GM19351 (cell line): ENCODE measurements at regions not wholly inside any gene's neighbourhood (a gene's known extent, or its start where the extent isn't known, plus 50 kb on each side); places are given as distances from the start of the nearest gene placed in this dataset.
"Not testable (repeated sequence)": the region's sequence is repeated elsewhere in the genome, so short reads cannot be mapped to it uniquely, and the experiment has no call there.

Source experiments
- ATAC-seq: cut with Tn5 transposase; IDR thresholded peaks from one replicate; pipeline ENCODE4 v1.9.1; 2021; ENCODE audit warnings: mild to moderate bottlenecking, moderate library complexity; ENCODE audit not compliant: unreplicated experiment

DNA sequence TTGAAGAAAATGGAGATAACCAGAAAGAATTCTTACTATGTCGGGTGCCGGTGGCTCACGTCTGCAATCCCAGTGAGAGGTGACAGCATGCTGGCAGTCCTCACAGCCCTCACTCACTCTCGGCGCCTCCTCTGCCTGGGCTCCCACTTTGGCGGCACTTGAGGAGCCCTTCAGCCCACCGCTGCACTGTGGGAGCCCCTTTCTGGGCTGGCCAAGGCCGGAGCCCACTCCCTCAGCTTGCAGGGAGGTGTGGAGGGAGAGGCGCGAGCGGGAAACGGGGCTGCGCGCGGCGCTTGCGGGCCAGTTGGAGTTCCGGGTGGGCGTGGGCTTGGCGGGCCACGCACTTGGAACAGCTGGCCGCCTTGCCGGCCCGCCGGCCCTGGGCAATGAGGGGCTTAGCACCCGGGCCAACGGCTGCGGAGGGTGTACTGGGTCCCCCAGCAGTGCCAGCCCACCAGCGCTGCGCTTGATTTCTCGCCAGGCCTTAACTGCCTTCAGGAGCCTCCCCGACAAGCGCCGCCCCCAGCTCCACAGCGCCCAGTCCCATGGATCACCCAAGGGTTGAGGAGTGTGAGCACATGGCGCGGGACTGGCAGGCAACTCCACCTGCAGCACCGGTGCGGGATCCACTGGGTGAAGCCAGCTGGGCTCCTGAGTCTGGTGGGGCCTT, 1672.5 kb upstream of the B3GALT2 start:
- not testable (repeated sequence) for ATAC-seq

DNA sequence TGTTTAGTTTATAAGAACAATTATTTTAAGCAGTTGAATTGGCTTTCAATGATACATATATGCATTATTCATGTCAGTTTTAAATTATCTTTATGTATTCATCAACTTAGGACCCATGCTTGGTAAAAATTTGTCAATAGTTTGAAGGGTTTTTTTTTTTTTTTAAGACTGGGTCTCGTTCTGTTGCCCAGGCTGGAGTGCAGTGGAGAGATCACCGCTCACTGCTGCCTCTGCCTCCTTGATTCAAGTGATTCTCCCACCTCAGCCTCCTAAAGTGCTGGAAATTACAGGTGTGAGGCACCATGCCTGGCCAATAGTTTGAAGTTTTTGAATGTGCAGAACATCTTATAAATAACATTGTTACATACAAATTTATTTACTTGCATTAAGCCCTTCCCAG, 1671.0 kb upstream of the B3GALT2 start:
- no peak for ATAC-seq

DNA sequence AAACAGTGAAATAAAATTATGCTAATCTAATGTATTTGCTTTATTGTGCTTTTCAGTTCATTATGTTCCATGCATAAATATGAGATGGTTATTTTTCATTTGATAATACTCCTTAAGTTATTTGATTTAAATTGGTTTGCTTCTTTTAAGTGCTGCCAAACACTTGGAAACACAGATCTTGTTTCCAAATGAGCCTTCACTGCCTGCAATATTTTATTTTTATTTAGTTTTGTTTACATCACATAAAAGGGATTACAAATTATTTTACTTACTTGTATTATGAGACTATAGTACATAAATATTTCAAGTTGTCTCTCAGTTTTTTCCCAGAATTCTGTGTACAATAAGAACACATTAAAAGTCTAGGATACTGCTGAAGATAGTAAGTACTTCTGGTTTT, 1662.4 kb upstream of the B3GALT2 start:
- ATAC-seq: no peak

DNA sequence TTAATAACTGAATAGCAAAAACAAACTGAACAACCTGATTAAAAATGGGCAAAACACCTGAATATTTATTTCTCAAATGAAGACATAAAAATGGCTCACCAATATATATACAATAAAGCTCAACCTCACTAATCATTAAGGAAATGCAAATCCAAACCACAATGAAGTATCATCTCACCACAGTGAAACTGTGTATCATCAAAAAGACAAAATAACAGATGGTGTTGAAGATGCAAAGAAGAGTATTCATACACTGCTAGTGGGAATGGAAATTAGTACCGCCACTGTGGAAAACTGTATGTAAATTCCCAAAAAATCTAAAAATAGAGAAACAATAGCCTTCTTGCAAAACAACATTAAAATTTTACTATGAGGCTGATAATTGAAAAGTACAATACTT, 1660.1 kb upstream of the B3GALT2 start:
- ATAC-seq: peak; percentile 68

DNA sequence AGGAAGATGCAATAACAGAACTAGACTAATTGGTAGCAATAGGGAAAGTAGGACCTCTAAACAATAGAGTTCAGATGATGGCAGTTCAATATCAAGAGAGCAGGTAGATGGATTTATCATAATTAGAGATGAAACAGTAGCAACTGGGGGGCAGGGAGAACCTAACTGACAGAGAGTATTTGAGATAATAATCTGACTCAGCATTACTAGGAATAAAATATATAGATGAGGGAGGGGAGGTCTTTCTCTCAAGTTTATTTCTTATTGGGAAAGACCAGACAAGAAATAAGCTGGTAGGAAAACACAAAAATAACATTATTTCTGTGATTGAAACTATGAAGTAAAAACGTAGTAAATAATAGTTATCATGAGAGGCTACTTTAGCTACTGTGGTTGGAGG, 1656.7 kb upstream of the B3GALT2 start:
- no peak for ATAC-seq

DNA sequence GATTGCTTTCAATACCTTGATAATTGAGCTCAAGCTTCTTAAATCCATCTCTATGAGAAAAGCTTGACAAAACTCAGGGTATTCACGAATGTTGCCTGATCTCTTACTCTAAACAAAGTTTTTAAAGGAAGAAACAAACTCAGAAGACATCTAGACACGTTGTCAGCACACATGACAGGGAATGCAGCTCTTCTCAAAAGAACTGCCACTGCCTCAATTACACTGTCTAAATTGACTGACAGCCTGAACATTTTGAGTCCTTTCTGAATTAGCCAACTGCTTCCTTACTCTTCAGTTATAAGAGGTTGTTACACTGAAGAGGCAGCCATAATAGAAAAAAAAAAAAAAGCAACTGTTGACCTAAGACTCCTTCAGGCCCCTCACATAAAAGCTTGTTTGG, 1646.7 kb upstream of the B3GALT2 start:
- ATAC-seq: no peak

DNA sequence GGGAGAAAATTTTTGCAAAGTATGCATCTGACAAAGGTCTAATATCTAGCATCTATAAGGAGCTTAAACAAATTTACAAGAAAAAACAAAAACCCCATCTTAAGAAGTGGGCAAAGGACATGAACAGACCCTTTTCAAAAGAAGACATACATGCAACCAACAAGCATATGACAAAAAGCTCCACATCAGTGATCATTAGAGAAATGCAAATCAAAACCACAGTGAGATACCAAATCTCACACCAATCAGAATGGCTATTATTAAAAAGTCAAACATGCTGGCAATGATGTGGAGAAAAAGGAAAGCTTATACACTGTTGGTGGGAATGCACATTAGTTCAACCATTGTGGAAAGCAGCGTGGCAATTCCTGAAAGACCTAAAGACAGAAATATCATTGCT, 1645.2 kb upstream of the B3GALT2 start:
- not testable (repeated sequence) for ATAC-seq

DNA sequence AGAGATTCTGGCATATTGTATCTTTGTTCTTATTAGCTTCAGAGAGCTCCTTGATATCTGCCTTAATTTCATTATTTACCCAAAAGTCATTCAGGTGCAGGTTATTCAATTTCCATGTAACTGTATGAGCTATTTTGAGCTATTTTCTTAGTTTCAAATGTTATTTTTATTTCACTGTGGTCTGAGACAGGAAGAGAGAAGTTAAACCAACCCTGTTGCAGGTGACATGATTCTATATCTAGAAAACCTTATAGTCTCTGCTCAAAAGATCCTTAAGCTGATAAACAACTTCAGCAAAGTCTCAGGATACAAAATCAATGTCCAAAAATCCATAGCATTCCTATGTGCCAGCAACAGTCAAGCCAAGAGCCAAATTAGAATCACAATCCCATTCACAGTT, 1644.0 kb upstream of the B3GALT2 start:
- ATAC-seq: peak; percentile 91

DNA sequence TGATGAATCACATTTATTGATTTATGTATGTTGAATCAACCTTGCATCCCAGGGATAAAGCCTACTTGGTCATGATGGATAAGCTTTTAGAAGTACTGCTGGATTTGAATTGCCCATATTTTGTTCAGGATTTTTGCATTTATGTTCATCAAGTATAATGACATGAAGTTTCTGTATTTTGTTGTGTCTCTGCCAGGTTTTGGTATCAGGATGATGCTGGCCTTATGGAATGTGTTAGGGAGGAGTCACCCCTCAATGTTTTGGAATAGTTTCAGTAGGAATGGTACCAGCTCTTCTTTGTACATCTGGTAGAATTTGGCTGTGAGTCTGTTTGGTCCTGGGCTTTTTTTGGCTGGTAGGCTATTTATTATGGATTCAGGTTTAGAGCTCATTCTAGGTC, 1643.1 kb upstream of the B3GALT2 start:
- ATAC-seq: no peak

DNA sequence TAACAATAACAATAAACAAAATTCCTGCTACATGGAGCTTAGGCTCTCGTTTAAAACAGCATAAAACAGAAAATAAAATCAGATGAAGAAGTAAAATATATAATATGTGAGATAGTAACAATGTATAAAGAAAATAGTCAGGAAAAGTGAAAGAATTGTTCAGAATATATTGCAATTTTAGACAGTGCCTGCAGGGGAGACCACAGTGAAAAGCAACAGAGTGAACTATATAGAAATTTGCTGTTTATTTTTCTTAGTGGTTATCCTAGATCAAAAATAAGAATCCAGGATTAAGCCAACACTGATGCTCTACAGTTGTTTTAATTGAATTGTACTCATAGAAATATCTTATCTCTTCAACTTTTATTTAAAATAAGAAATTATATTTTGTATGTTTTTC, 1639.0 kb upstream of the B3GALT2 start:
- ATAC-seq: no peak

DNA sequence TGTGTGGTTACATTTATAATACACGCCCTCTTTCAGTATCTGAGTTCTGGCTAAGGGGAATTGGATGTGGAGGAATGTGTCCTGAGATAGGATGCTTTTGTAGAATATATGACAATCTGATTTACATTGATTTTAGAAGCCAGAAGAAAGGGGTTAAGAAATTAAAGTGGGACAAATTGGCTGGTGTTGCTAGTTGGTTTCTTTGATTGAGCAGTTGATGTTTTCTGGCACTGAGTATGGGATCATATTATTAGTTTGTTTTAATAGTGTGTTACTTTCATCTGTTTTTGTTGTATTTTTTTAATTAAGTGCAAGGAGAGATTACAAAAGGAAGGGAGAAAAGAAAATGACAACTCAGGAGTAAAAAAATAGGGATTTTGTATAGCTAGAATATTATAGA, 1634.7 kb upstream of the B3GALT2 start:
- ATAC-seq: no peak

DNA sequence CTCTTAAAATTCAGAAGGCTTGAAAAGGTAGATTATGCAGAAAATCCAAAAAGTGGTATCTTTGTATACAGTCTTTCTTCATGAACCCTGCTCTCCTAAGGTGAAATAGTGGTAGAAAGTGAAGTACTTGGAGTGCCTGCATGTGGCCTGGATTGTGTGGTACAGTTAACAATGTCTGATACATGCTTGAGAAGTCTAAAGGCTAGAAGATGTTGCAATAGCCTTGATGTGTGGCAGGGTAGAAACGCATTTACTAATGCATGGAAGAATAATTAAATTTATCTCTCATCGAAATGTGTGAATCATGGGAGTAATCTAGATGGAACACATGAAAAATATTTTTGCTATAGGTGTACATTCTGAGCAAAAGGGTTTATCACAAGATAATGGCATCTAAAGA, 1632.3 kb upstream of the B3GALT2 start:
- ATAC-seq: no peak

DNA sequence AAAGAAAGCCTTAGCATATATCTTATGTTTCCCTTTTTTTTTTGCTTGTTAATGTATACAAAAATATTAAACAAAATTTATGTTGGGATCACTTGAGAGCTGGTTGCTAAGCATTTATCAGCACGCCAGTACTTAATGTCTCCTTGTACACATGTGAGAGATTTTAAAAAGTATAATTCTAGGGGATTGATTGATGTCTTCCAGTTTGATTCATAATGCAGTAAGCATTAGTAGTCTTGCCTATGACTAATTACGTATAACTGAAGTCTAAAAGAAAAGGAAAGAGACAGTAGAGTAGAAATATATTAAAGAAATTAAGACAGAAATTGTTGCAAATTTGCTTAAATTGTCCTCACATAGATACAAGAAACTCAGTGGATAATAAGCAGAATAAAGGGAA, 1630.4 kb upstream of the B3GALT2 start:
- ATAC-seq: no peak

DNA sequence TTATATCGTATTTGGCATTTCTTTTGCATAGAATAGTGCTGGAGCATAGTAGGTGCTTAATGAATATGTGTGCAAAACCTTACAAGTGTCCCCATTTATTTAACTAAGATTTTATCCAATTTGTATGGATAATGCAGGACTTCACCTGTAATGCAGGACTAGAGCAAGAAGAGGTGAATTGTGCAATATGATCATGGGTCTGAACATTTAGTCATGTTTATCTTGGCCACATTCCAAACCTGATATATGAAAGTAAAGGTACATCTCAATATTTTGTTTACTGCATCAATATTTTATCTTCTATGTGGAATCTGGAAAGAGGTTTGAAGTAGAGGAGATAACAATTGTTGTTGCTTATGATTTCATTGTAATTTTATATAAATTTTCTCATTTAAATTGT, 1626.7 kb upstream of the B3GALT2 start:
- no peak for ATAC-seq

DNA sequence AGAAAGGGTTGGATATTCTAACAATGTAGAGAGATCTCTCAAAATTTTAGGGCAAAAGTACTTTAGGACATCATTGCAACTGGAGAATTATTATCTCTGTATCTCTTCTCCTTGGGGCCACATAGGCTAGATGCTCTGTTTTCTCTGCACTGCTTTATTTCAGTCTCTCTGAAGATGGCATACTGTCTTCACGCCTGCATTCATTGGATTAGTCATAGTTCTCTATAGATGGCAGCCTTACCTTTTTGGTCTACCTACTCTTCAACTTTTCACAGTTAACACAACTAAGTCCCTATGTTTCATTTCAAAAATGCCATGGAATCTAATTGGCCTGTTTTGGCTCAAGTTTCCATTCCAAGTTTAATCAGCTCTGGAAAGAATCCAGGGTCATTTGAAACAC, 1623.3 kb upstream of the B3GALT2 start:
- peak; percentile 65 for ATAC-seq

DNA sequence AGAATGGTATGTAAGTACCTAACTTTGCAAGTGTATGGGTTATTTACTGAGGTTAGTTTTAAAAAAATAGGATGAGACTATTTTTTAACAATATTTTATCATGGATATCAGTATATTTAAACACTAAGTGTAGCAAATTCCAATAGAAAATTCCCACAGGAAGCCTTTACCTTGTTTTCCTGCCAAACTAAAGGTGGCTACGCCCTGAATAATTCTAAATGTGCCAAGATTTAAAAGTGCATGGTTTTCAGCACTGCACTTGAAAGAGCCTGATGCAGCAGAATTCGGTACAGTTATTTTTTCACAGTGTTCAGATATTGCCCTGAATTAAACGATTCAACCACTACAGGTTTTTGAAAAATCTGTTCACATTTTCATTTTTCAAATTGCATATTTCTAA, 1622.8 kb upstream of the B3GALT2 start:
- no peak for ATAC-seq

DNA sequence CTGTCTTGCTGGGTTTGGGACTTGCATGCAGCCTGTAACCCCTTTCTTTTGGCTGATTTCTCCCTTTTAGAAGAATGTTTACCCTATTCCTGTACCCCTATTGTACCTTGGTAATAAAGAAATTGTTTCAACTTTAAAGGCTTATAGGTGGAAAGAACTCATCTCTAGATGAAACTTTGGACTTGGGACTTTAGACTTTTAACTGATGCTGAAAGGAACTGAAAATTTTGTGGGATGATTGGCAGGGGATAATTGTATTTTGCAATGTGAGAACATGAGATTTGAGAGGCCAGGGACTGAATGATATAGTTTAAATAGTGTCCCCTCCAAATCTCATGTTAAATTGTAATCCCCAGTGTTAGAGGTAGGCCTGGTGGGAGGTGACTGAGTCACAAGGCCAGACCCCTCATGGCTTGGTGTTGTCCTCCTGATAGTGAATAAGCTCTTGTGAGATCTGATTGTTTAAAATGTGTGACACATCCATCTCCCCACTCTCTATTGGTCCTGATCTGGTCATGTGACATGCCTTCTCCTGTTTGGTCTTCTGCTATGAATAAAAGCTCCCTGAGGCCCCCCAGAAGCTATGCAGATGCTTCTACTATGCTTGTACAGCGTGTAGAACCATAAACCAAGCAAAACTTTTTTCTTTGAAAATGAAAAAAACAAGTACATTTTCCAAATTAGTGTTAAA, 1621.3 kb upstream of the B3GALT2 start:
- no peak for ATAC-seq

DNA sequence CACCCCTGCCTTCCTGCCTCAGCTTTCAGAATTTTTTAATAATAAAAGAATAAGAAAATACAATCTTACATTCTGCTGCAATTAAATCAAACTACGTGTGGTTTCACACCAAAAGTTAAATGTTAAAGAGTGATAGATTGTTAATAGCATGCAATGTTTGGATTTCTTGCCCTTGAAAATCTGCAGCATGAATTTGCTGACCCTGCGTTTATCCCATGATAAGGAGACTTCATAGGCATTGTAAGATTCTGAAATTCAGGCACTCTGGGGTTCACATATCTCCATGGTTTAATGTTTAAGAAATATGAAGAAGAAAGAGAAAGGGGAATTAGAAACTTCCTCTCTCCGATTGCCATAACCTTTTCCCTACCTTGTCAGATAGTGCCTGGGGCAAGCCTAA, 1616.2 kb upstream of the B3GALT2 start:
- no peak for ATAC-seq

DNA sequence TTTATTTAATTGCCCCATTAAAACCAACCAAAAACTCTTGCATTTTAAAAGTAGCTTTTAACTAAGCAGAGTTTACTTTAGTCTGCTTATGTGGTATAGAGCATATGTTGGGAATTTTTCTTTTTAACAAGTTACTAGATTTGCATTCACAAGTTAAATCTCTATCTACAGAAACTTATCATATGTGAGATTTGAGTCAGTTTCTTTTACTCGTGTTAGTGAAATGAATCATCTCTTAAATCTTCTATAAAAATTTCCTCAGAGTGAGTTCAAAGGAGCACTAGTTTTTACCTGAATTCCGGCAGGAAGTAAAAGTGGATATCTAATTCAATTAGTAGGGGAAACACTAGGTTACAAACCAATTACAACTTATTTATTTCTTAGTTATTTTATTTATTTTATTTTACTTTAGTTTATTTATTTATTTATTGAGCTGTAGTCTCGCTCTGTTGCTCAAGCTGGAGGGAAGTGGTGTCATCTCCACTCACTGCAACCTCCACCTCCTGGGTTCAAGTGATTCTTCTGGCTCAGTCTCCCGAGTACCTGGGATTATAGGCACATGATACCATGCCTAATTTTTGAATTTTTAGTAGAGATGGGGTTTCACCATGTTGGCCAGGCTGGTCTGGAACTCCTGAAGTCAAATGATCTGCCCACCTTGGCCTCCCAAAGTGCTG, 1609.6 kb upstream of the B3GALT2 start:
- peak; percentile 77 for ATAC-seq

DNA sequence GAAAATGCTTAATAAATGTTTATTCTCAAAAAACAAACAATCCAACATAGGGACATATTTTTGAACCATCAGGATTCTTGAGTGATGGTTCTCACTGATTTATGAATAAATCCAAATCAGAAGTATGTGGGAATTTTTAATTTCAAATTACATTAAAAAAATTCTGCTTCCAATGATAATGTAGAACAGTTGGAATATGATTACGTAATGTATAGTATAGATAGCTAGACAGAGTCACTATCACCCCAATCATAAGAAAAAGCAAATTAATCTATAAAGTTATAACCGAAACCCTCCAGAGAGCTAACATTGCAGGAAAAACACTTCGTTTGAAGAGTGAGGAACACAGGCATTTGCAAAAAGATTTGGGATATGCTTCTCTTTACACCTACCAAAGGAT, 1600.6 kb upstream of the B3GALT2 start:
- no peak for ATAC-seq

DNA sequence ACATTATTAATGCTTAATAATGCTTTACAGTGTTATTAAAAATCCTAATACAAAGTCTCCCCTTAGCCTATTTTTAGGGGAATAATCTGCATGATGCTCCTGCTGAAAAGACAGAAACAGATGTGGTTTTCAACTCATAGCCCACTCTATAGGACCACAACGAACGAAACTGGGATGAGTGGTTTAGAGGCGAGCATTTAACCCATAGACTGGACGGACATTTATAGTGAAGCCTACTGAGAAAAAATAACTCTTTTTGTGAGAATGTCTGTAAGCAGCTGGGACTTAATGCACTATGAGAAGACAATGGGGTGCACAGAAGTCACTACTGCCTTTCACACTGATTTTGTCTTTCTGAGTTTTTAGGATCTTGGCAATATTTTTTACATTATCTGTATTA, 1599.6 kb upstream of the B3GALT2 start:
- no peak for ATAC-seq

DNA sequence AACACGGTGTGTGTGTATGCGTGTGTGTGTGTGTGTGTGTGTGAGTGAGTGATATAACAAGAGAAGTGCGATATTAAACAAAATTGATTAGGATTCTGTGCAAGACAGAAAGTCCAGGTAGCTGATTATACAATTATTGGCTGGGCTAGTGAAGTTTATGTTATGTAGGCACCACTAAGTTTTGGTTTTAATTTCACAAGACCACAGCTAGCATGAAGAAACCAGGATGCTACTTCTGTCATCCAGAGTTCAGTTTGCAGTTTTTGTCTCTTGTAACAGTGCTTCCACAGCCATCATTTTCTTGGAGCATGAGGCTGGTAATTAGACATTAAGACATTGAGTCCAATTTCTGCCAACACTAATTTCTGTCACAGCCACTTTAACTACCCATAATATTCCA, 1590.2 kb upstream of the B3GALT2 start:
- no peak for ATAC-seq
